DND-41 (cell line): ENCODE measurements at regions not wholly inside any gene's neighbourhood (a gene's known extent, or its start where the extent isn't known, plus 50 kb on each side); places are given as distances from the start of the nearest gene placed in this dataset.

ENCODE experiments used
- ATAC-seq: fragments of 200-7000 bp; cut with Tn5 transposase; 3 replicates; pipeline ENCODE4 v1.9.1; 2021; ENCODE audit warnings: low read depth; ENCODE audit not compliant: insufficient read depth
- DNase-seq: peaks from one replicate; pipeline ENCODE4 v3.0.0-alpha.2; 2020
- H2AFZ ChIP-seq: 2 replicates; pipeline ENCODE4 v1.6.0; 2012; ENCODE audit warnings: low read depth, low read length
- H3K27ac ChIP-seq: 2 replicates; pipeline ENCODE4 v1.5.1; 2012; ENCODE audit warnings: low read length, inconsistent platforms
- H3K27me3 ChIP-seq: fragments of 200-600 bp; sonication (generic); 2 replicates; pipeline ENCODE4 v1.6.0; 2012; ENCODE audit warnings: low read length, mild to moderate bottlenecking, inconsistent platforms; ENCODE audit not compliant: insufficient read depth, poor library complexity
- H3K36me3 ChIP-seq: 2 replicates; pipeline ENCODE4 v1.5.1; 2012; ENCODE audit warnings: low read length, inconsistent platforms; ENCODE audit not compliant: insufficient read depth
- H3K4me1 ChIP-seq: 2 replicates; pipeline ENCODE4 v1.5.1; 2012; ENCODE audit warnings: mild to moderate bottlenecking, low read length; ENCODE audit not compliant: insufficient read depth
- H3K4me2 ChIP-seq: 2 replicates; pipeline ENCODE4 v1.6.0; 2012; ENCODE audit warnings: mild to moderate bottlenecking, moderate library complexity, low read length, inconsistent platforms; ENCODE audit not compliant: insufficient read depth
- H3K4me3 ChIP-seq, 2 experiments: fragments of 200-600 bp in 1 of 2; shearing (Covaris generic) in 1 of 2; 2 replicates each; pipeline ENCODE4 v1.5.1; 2012 to 2016; ENCODE audit warnings: inconsistent platforms in 2 of 2, low read length in 2 of 2, mild to moderate bottlenecking in 2 of 2, low read depth in 1 of 2, moderate library complexity in 1 of 2
- H3K79me2 ChIP-seq: 2 replicates; pipeline ENCODE4 v1.6.0; 2012; ENCODE audit warnings: low read length, inconsistent platforms; ENCODE audit not compliant: insufficient read depth
- H3K9ac ChIP-seq: 2 replicates; pipeline ENCODE4 v1.6.0; 2012; ENCODE audit warnings: low read depth, mild to moderate bottlenecking, inconsistent platforms, low read length, moderate library complexity
- H3K9me3 ChIP-seq: 2 replicates; pipeline ENCODE4 v1.5.1; 2012; ENCODE audit warnings: low read length, moderate library complexity, mild to moderate bottlenecking, inconsistent platforms; ENCODE audit not compliant: insufficient read depth, severe bottlenecking
- H4K20me1 ChIP-seq: 2 replicates; pipeline ENCODE4 v1.6.0; 2012; ENCODE audit warnings: low read length; ENCODE audit not compliant: insufficient read depth
- EZH2 ChIP-seq: IDR thresholded peaks from 3 replicates; pipeline ENCODE4 v1.6.1; 2012; ENCODE audit warnings: borderline replicate concordance, low read depth, mild to moderate bottlenecking, moderate library complexity, low read length, inconsistent platforms; ENCODE audit not compliant: severe bottlenecking
- TF ChIP-seq, protein P1 (sequence below): IDR thresholded peaks from 2 replicates; pipeline ENCODE4 v1.5.1; 2012; ENCODE audit warnings: borderline replicate concordance, low read length, moderate library complexity, mild to moderate bottlenecking; ENCODE audit not compliant: poor library complexity, severe bottlenecking; ENCODE audit errors: extremely low read depth

DNA sequence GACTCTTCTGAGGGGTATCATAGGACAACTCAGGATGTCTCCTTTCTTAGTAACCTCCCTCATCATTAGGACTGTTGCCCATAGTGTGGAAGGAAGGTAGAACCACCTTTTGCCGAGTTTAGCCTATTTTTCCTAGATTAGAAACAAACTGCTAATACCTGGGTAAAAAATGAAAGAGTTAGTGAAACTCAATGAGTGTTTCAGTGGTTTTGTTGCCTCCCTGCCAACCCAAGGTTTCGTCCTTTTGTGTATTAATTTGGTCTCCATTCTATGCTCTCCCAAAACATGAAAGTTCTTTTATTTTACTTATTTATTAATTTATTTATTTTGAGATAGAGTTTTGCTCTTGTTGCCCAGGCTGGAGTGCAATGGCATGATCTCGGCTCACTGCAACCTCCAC lies 174.9 kb upstream of the KCNJ16 start:
- no peak overlapping the region for H3K9ac ChIP-seq
- ATAC-seq, result no peak
- no peaks in the 10 kb centered on the region for H3K79me2 ChIP-seq
- H3K27me3 ChIP-seq, result no peaks in the 10 kb centered on the region
- H3K9me3 ChIP-seq, result no peaks in the 10 kb centered on the region
- no peak overlapping the region for H3K27ac ChIP-seq
- no peak overlapping the region for H2AFZ ChIP-seq
- H3K4me2 ChIP-seq, result no peak overlapping the region
- H4K20me1 ChIP-seq, result no peaks in the 10 kb centered on the region
- TF ChIP-seq, protein P1, sequence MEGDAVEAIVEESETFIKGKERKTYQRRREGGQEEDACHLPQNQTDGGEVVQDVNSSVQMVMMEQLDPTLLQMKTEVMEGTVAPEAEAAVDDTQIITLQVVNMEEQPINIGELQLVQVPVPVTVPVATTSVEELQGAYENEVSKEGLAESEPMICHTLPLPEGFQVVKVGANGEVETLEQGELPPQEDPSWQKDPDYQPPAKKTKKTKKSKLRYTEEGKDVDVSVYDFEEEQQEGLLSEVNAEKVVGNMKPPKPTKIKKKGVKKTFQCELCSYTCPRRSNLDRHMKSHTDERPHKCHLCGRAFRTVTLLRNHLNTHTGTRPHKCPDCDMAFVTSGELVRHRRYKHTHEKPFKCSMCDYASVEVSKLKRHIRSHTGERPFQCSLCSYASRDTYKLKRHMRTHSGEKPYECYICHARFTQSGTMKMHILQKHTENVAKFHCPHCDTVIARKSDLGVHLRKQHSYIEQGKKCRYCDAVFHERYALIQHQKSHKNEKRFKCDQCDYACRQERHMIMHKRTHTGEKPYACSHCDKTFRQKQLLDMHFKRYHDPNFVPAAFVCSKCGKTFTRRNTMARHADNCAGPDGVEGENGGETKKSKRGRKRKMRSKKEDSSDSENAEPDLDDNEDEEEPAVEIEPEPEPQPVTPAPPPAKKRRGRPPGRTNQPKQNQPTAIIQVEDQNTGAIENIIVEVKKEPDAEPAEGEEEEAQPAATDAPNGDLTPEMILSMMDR, result no peak
- no peak for TF ChIP-seq EZH2
- no peak overlapping the region for H3K4me3 ChIP-seq
- H3K4me1 ChIP-seq, result no peaks in the 10 kb centered on the region
- no peak for DNase-seq
- no peaks in the 10 kb centered on the region for H3K36me3 ChIP-seq

DNA sequence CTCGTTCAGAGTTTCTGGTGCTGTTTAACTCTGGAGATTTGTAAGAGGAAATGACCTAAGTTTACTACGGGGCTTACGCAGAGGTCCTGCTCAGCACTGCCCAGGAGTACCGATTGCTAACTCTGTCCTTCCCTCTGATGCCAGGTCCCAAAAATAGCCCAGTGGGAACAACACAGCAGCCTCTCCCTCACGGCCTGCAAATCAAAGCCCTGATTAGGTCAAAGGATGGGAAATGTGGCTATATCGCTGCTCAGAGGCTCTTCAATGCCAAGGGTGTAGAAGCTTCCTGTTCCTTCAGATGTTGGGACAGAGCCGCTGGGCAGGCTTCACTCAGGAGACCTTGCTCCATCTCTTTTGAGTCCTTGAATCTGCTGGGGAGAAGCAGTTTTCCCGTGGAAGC lies 174.2 kb upstream of the KCNJ16 start:
- no peak overlapping the region for H3K9ac ChIP-seq
- H3K79me2 ChIP-seq, result no peaks in the 10 kb centered on the region
- no peaks in the 10 kb centered on the region for H3K9me3 ChIP-seq
- TF ChIP-seq, protein P1, result no peak
- TF ChIP-seq EZH2, result no peak
- H3K4me2 ChIP-seq, result no peak overlapping the region
- H2AFZ ChIP-seq, result no peak overlapping the region
- no peaks in the 10 kb centered on the region for H3K27me3 ChIP-seq
- no peak overlapping the region for H3K27ac ChIP-seq
- H4K20me1 ChIP-seq, result no peaks in the 10 kb centered on the region
- ATAC-seq, result no peak
- H3K36me3 ChIP-seq, result no peaks in the 10 kb centered on the region
- H3K4me1 ChIP-seq, result no peaks in the 10 kb centered on the region
- no peak for DNase-seq
- no peak overlapping the region for H3K4me3 ChIP-seq

DNA sequence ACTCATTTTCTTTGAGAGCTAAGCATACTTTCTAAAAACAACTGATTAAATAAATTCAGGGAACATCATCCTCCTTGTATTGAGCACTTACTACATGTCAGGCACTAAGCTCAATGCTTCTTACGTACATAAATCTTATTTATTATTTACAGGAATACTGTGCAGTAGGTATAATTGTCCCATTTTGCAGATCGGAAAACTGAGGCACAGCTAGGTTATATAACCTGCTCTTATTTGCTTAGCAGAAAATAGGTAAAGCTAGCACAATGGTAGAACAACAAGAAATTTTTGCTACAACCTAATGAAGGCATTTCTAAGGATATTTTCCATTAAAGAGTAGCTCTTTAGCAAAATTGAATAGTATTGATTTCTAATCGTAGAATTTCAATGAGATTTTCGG lies 168.7 kb upstream of the KCNJ16 start:
- no peaks in the 10 kb centered on the region for H3K79me2 ChIP-seq
- TF ChIP-seq, protein P1, result no peak
- no peak for TF ChIP-seq EZH2
- no peak overlapping the region for H3K4me2 ChIP-seq
- no peak overlapping the region for H2AFZ ChIP-seq
- DNase-seq, result no peak
- no peaks in the 10 kb centered on the region for H4K20me1 ChIP-seq
- H3K4me3 ChIP-seq, result no peak overlapping the region
- no peaks in the 10 kb centered on the region for H3K27me3 ChIP-seq
- no peak for ATAC-seq
- H3K27ac ChIP-seq, result no peak overlapping the region
- H3K4me1 ChIP-seq, result no peaks in the 10 kb centered on the region
- H3K9ac ChIP-seq, result no peak overlapping the region
- H3K36me3 ChIP-seq, result no peaks in the 10 kb centered on the region
- no peaks in the 10 kb centered on the region for H3K9me3 ChIP-seq
